ENCODE measurements at regions not wholly inside any gene's neighbourhood (a gene's known extent, or its start where the extent isn't known, plus 50 kb on each side); places are given as distances from the start of the nearest gene placed in this dataset.

- Histone ChIP-seq H3K27me3 (ENCODE audit: control insufficient read depth, insufficient read depth, low read length) (no peaks in the 10 kb centered on the region), H3K4me3 (ENCODE audit: low read depth, low read length) (no peak overlapping the region), H3K27ac (ENCODE audit: low read depth, low read length) (no peak overlapping the region), H3K9me3 (ENCODE audit: control insufficient read depth, insufficient read depth, low read length) (no peaks in the 10 kb centered on the region)
- no peak for TF ChIP-seq CTCF (IDR thresholded peaks at IDR 0.05; ENCODE audit: low read depth, low read length)
- POLR2A ChIA-PET = no interaction called here
- DNase-seq (ENCODE audit: low read depth, low spot score) = no peak
- CTCF ChIA-PET = no interaction called here
Observed at GRCh38 chr7:46939089-46939488, 642.8 kb downstream of the TNS3 start.

GRCh38 chr7:46937826-46938225 is 644.1 kb downstream of the TNS3 start:
- ChIA-PET CTCF (no interaction called here), POLR2A (no interaction called here)
- no peak for DNase-seq (ENCODE audit: low read depth, low spot score)
- no peak for TF ChIP-seq CTCF (IDR thresholded peaks at IDR 0.05; ENCODE audit: low read depth, low read length)
- H3K27me3 ChIP-seq (ENCODE audit: control insufficient read depth, insufficient read depth, low read length) = no peaks in the 10 kb centered on the region
- no peak overlapping the region for H3K27ac ChIP-seq (ENCODE audit: low read depth, low read length)
- no peaks in the 10 kb centered on the region for H3K9me3 ChIP-seq (ENCODE audit: control insufficient read depth, insufficient read depth, low read length)
- no peak overlapping the region for H3K4me3 ChIP-seq (ENCODE audit: low read depth, low read length)

- Histone ChIP-seq H3K9me3 (ENCODE audit: control insufficient read depth, insufficient read depth, low read length) (no peaks in the 10 kb centered on the region), H3K27ac (ENCODE audit: low read depth, low read length) (no peak overlapping the region), H3K4me3 (ENCODE audit: low read depth, low read length) (no peak overlapping the region), H3K27me3 (ENCODE audit: control insufficient read depth, insufficient read depth, low read length) (no peaks in the 10 kb centered on the region)
- peak; percentile 23 for DNase-seq (ENCODE audit: low read depth, low spot score)
- CTCF ChIA-PET = interaction anchor here (2.2 to 2.5 kb wide), 2 partner anchors 25 to 1012 kb away, joined by 6 to 11 read pairs; partner anchors contain the start of gene IGFBP3
- no peak for TF ChIP-seq CTCF (IDR thresholded peaks at IDR 0.05; ENCODE audit: low read depth, low read length)
- POLR2A ChIA-PET = no interaction called here
Observed at GRCh38 chr7:46934198-46934825, 647.6 kb downstream of the TNS3 start.

- Histone ChIP-seq H3K27me3 (ENCODE audit: control insufficient read depth, insufficient read depth, low read length) (no peaks in the 10 kb centered on the region), H3K9me3 (ENCODE audit: control insufficient read depth, insufficient read depth, low read length) (no peaks in the 10 kb centered on the region), H3K27ac (ENCODE audit: low read depth, low read length) (no peak overlapping the region), H3K4me3 (ENCODE audit: low read depth, low read length) (no peak overlapping the region)
- CTCF ChIA-PET = interaction anchor here (0.6 to 2.5 kb wide), 3 partner anchors 25 to 1011 kb away, joined by 4 to 11 read pairs (median 6); partner anchors contain the start of gene IGFBP3
- no peak for DNase-seq (ENCODE audit: low read depth, low spot score)
- POLR2A ChIA-PET = interaction anchor here (1.3 kb wide), 1 partner anchor 147 kb away, joined by 3 read pairs; no protein-coding TSS in a partner anchor
- no peak for TF ChIP-seq CTCF (IDR thresholded peaks at IDR 0.05; ENCODE audit: low read depth, low read length)
Observed at GRCh38 chr7:46933596-46933995, 648.3 kb downstream of the TNS3 start.

GRCh38 chr7:46932676-46933424 is 649.1 kb downstream of the TNS3 start:
- peak; percentile 86 for DNase-seq (ENCODE audit: low read depth, low spot score)
- ChIA-PET POLR2A (interaction anchor here (1.3 kb wide), 1 partner anchor 148 kb away, joined by 3 read pairs; no protein-coding TSS in a partner anchor), CTCF (interaction anchor here (0.6 to 2.5 kb wide), 3 partner anchors 9 to 133 kb away, joined by 4 to 6 read pairs (median 5); no protein-coding TSS in a partner anchor)
- Histone ChIP-seq H3K27ac (ENCODE audit: low read depth, low read length) (peak overlapping the region; percentile 95), H3K27me3 (ENCODE audit: control insufficient read depth, insufficient read depth, low read length) (no peaks in the 10 kb centered on the region), H3K4me3 (ENCODE audit: low read depth, low read length) (no peak overlapping the region), H3K9me3 (ENCODE audit: control insufficient read depth, insufficient read depth, low read length) (no peaks in the 10 kb centered on the region)
- TF ChIP-seq CTCF (IDR thresholded peaks at IDR 0.05; ENCODE audit: low read depth, low read length) = peak; percentile 48
